IPS-15b (cell line): ENCODE measurements at regions not wholly inside any gene's neighbourhood (a gene's known extent, or its start where the extent isn't known, plus 50 kb on each side); places are given as distances from the start of the nearest gene placed in this dataset.

Experiments used
- H3K27me3 ChIP-seq: one replicate; pipeline ENCODE4 v1.6.1; 2013; ENCODE audit warnings: low read length; ENCODE audit not compliant: control insufficient read depth, insufficient read depth
- H3K36me3 ChIP-seq: one replicate; pipeline ENCODE4 v1.6.1; 2013; ENCODE audit warnings: low read length; ENCODE audit not compliant: control insufficient read depth, insufficient read depth
- H3K4me1 ChIP-seq: one replicate; pipeline ENCODE4 v1.6.1; 2013; ENCODE audit warnings: mild to moderate bottlenecking, low read length; ENCODE audit not compliant: control insufficient read depth, insufficient read depth
- H3K4me3 ChIP-seq: one replicate; pipeline ENCODE4 v1.5.1; 2013; ENCODE audit warnings: low read depth, low read length
- H3K9ac ChIP-seq: one replicate; pipeline ENCODE4 v1.6.1; 2013; ENCODE audit warnings: low read depth, mild to moderate bottlenecking, low read length
- H3K9me3 ChIP-seq: one replicate; pipeline ENCODE4 v1.6.1; 2013; ENCODE audit warnings: mild to moderate bottlenecking, low read length; ENCODE audit not compliant: control insufficient read depth, insufficient read depth

DNA sequence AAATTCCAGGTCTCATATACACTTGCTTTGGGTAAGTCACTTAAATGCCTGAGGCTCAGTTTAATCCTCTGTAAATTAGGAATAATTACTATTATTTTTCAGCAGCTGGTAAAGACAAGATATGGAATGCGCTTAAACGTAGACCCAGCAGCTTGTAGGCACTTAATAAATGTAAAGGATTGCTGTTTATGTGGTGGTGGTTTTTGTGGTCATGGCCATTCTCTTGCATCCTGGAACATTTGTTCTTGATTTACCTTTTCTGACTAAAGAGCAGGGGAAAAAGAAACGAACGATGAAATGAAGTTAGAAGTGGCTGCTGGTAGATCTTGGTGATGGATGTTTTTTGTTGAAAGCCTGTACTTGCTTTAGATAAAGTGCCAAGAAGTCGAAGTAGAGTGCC lies 195.0 kb upstream of the FOXD3 start:
- no peaks in the 10 kb centered on the region for H3K9me3 ChIP-seq
- no peak overlapping the region for H3K9ac ChIP-seq
- no peaks in the 10 kb centered on the region for H3K27me3 ChIP-seq
- H3K4me3 ChIP-seq = no peak overlapping the region
- no peaks in the 10 kb centered on the region for H3K4me1 ChIP-seq
- no peaks in the 10 kb centered on the region for H3K36me3 ChIP-seq

DNA sequence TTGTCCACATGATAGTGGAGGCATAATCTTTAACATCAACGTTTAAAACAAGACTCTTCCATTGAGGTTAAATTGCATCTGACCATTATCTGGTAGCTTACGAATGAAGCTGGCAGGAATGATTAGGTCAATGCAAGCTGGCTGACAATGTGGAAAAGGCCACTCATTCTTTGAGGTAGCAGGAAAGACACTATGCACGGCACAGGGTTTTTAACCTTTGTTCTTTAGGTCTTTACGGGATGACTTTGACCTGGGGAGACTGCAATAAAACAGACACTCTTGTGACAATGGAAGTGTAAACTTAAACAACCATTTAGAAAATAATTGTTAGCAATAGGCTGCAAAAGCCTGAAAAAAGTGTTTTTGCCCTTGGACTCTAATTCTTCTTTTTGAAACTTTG lies 193.8 kb upstream of the FOXD3 start:
- no peaks in the 10 kb centered on the region for H3K4me1 ChIP-seq
- H3K36me3 ChIP-seq = no peaks in the 10 kb centered on the region
- H3K9me3 ChIP-seq = no peaks in the 10 kb centered on the region
- H3K9ac ChIP-seq = no peak overlapping the region
- H3K4me3 ChIP-seq = no peak overlapping the region
- H3K27me3 ChIP-seq = no peaks in the 10 kb centered on the region

DNA sequence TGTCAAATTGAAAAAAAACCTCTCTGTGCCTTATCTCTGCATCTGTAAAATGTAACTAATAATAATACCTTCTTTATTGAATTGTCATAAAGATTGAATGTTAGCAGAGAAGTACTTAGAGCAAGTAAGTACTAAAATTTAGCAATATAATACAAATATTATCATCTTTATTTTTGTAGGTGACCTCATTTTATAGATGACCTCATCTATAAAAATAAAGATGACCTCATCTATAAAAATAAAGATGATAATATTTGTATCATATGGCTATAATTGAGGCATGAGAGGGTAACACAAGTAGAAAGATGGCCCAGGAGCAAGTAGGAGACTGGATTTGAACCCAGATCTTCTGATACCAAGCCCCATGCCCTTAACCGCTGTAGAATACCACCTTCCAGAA lies 193.2 kb upstream of the FOXD3 start:
- Histone ChIP-seq H3K9ac (no peak overlapping the region), H3K4me3 (no peak overlapping the region), H3K9me3 (no peaks in the 10 kb centered on the region), H3K27me3 (no peaks in the 10 kb centered on the region), H3K36me3 (no peaks in the 10 kb centered on the region), H3K4me1 (no peaks in the 10 kb centered on the region)

DNA sequence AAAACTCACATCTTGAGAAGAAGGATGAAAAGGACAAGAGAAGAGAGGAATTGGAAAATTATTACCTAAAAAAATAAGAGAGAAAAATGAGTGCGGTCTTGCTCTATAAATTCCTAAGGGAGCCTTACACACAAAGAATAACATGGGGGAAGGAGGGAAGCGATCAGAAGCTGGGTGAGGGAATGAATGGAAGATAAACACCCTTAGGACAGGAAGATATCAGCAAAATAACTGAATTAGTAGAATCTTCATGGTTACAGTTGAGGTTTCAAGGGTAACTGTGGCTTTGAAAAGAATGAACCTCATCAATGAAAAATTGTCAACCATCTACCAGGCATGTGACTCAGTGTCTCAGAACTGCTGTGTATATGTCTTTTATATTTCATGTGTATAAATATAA lies 192.5 kb upstream of the FOXD3 start:
- Histone ChIP-seq H3K9ac (no peak overlapping the region), H3K4me3 (no peak overlapping the region)

DNA sequence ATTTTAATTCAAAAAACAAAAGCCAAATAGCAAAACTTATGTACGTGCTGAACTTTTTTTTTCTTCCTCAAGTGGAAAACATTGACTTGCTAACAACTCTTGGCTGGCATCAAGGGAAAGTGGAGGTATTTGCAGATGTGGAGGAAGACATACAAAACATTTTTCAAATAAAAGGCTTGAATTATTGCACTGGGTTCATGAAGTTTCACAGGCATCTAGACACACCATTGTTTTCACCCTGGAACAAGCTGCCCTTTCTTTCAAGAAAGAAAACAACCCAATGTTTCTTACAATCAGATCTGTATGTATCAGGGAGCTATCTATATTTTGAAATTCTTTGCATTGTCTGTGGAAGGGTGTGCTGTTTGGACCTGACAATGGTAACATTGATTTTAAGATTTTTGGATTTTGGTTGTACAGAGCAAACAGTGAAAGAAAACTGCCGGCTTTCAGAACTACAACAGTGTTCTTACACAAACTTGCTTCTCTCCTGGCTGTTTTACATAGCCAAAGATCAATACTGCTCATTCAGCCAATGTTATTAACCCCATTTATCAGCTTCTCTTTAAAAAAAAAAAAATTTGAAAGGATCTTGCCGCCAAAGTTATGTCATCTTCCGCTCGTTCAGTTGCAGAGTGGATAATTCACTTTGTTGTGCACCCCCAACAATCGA lies 187.7 kb upstream of the FOXD3 start:
- no peaks in the 10 kb centered on the region for H3K4me1 ChIP-seq
- no peak overlapping the region for H3K4me3 ChIP-seq
- no peak overlapping the region for H3K9ac ChIP-seq
- H3K36me3 ChIP-seq = no peaks in the 10 kb centered on the region
- H3K27me3 ChIP-seq = no peaks in the 10 kb centered on the region
- no peaks in the 10 kb centered on the region for H3K9me3 ChIP-seq

More for the DNA sequence above, 192.5 kb upstream of the FOXD3 start:
- Histone ChIP-seq H3K27me3 (no peaks in the 10 kb centered on the region), H3K9me3 (no peaks in the 10 kb centered on the region), H3K36me3 (no peaks in the 10 kb centered on the region), H3K4me1 (no peaks in the 10 kb centered on the region)

DNA sequence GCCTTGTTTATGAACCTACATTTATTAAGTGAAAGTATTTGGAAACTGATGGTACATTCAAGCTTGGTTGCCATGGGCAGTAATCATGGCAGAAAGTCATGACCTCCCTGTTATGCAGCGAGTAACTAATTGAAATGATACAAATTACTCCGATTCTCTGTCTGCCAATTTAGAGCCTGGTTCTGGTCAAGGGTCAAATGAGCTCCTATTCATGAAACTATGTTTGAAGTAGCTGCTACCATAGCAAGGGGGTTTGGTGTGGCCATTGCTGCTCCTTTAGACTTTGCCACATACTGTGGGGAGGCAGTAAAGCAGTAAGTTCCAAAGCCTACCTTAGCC lies 187.2 kb upstream of the FOXD3 start:
- no peak overlapping the region for H3K9ac ChIP-seq
- H3K4me1 ChIP-seq = no peaks in the 10 kb centered on the region
- H3K27me3 ChIP-seq = no peaks in the 10 kb centered on the region
- H3K9me3 ChIP-seq = no peaks in the 10 kb centered on the region
- no peak overlapping the region for H3K4me3 ChIP-seq
- H3K36me3 ChIP-seq = no peaks in the 10 kb centered on the region

DNA sequence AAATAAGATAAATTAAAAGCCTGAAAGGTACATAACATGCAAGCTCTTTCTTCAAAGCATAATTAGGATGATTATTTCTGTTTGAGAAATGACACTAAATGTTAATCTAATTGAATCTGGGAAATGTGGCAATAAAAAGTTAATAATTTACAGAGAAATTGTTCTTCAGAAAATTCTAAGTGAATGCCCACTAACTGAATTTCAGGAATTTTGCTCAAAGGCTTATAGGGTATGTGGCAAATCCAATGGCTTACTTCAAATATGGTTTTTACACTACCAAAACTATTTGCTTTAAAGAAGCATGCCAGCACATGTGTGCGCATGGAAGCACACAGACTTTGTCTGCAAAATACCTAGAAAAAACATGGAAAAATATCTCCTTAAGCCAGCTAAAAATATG lies 186.6 kb upstream of the FOXD3 start:
- no peak overlapping the region for H3K9ac ChIP-seq

DNA sequence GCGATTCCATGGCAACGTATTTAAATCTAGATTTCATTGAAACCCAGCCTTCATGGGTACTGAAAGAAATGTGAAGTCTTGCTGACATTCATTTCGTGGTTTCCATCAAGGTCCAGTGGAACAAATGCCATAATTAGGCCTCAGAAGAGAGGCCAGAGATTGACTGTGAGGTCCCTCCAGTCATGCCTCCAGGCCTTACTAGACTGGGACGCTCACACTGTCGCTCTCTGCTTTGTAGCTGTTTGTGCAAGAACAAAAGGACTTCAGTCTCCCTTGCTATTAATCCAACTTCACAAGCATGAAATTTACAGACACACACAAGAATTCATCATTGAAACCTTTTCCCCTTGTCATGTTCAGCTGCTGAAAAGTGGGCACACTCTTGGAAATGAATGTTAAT lies 180.4 kb upstream of the FOXD3 start:
- Histone ChIP-seq H3K36me3 (no peaks in the 10 kb centered on the region), H3K9ac (no peak overlapping the region), H3K4me1 (no peaks in the 10 kb centered on the region), H3K9me3 (no peaks in the 10 kb centered on the region), H3K4me3 (no peak overlapping the region), H3K27me3 (no peaks in the 10 kb centered on the region)

More for the DNA sequence above, 186.6 kb upstream of the FOXD3 start:
- no peaks in the 10 kb centered on the region for H3K4me1 ChIP-seq
- no peaks in the 10 kb centered on the region for H3K9me3 ChIP-seq
- no peaks in the 10 kb centered on the region for H3K27me3 ChIP-seq
- no peak overlapping the region for H3K4me3 ChIP-seq
- no peaks in the 10 kb centered on the region for H3K36me3 ChIP-seq

DNA sequence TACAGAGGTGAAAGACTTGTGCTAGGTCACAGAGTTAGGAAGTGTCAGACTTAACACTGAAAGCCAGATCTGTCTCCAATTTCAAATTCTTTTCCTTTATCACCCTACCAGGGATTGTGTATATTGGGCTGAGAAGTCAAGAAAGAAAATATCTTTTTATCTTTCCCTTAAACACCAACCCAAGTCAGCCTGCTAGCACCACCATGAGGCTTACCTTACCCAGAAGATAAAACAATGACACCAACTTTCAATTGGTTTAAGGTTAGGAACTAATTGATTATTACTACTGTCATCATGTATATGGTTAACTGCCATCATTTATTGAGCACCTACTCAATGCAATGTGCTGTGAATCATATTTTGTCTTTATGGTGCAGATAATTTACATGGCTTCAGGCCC lies 178.9 kb upstream of the FOXD3 start:
- no peak overlapping the region for H3K9ac ChIP-seq
- no peaks in the 10 kb centered on the region for H3K9me3 ChIP-seq
- no peaks in the 10 kb centered on the region for H3K36me3 ChIP-seq
- H3K27me3 ChIP-seq = no peaks in the 10 kb centered on the region
- no peak overlapping the region for H3K4me3 ChIP-seq
- H3K4me1 ChIP-seq = no peaks in the 10 kb centered on the region

DNA sequence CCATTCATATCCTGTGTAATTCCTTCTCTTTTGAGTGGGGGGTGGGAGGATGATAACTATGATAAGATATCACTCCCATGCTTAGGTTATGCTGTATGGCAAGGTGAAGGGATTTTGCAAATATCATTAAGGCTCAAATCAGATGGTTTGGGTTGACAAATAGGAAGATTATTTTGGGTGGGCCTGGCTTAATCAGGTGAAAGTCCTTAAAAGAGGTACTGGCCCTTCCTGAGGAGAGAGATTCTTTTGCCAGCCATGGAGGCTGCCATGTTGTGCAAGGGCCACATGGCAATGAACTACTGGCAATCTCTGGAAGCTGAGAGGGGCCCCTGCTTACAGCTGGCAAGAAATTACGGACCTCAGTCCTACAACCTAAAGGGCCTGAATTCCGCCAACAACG lies 174.6 kb upstream of the FOXD3 start:
- no peaks in the 10 kb centered on the region for H3K4me1 ChIP-seq
- no peak overlapping the region for H3K9ac ChIP-seq
- no peak overlapping the region for H3K4me3 ChIP-seq
- no peaks in the 10 kb centered on the region for H3K9me3 ChIP-seq
- no peaks in the 10 kb centered on the region for H3K27me3 ChIP-seq
- H3K36me3 ChIP-seq = no peaks in the 10 kb centered on the region

DNA sequence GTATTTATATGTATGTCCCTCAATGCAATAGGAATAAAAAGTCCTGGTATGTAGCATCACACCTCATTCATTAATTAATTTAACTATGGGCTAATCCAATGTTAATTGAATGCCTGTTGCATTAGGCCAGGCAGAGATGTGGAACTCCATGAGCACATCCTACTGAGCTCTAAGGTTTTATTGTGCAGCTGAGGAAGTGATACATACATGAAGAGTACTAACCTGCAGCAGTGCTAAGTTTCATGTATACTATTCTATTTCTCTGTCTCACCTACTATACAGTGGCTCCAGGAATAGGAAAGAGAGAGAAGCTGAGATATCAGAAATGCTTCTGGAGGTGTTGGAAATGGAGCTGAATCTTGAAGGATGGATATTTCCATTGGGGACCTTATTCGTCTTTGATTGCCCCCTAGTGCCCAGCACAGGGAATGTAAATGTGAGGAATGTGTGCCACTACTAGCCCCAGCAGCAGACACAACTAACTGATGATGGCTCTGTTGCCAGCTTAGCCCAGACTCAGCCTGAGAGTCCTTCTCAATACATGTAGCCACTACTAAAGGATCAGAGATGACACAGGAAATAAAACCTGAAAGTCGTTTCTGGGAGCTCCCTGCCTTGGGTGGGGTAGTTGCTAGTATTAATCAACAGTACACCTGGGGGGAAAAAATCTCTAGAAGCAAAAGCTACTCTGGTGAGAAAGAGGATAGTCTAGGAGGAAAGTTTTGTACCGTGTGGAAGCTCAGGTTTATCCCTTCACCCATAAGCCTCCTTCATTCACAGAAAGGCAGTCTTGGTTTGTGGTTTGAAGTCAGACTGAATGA lies 173.3 kb upstream of the FOXD3 start:
- no peaks in the 10 kb centered on the region for H3K4me1 ChIP-seq
- H3K9ac ChIP-seq = no peak overlapping the region
- H3K27me3 ChIP-seq = no peaks in the 10 kb centered on the region
- no peaks in the 10 kb centered on the region for H3K36me3 ChIP-seq
- no peaks in the 10 kb centered on the region for H3K9me3 ChIP-seq
- H3K4me3 ChIP-seq = no peak overlapping the region

DNA sequence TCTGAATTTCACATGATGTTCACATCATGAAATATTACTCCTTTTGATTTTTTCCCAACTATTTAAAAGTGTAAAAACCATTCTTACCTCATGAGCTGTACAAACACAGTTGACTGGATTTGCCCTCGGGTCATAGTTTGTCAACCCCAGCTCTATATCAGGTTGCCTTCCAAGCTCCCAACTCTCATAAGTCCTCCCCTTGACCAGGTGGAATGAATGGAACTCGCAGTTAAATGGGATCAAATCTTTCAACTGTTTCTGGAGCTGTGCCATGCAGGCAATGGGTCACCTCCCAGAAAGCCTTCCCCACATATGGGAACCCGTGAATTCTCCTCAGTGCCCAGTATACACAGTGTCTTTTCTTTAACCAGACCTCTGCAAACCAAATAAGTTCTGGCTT lies 169.8 kb upstream of the FOXD3 start:
- H3K9ac ChIP-seq = no peak overlapping the region
- no peaks in the 10 kb centered on the region for H3K36me3 ChIP-seq
- no peaks in the 10 kb centered on the region for H3K4me1 ChIP-seq
- H3K9me3 ChIP-seq = no peaks in the 10 kb centered on the region
- no peak overlapping the region for H3K4me3 ChIP-seq
- no peaks in the 10 kb centered on the region for H3K27me3 ChIP-seq
